Esophagus muscularis mucosa (tissue), 4 donors: ENCODE measurements at regions not wholly inside any gene's neighbourhood (a gene's known extent, or its start where the extent isn't known, plus 50 kb on each side); places are given as distances from the start of the nearest gene placed in this dataset.

Source experiments
- EP300 ChIP-seq: sonication (generic); formaldehyde crosslinking; IDR thresholded peaks from one replicate; pipeline ENCODE4 v1.6.1; 2017; ENCODE audit warnings: antibody characterized with exemption
- POLR2A ChIP-seq: fragments of 450-650 bp; IDR thresholded peaks from one replicate; pipeline ENCODE4 v1.6.1; 2017; ENCODE audit warnings: antibody characterized with exemption, moderate library complexity, mild to moderate bottlenecking, low read depth
- POLR2AphosphoS5 ChIP-seq, 2 donors: sonication (generic); formaldehyde crosslinking; IDR thresholded peaks; one replicate each; pipeline ENCODE4 v1.6.1; 2017; ENCODE audit warnings: antibody characterized with exemption in 2 of 2
- TF ChIP-seq, protein P1 (sequence below), 3 experiments: fragments of 200-600 bp in 2 of 3; fragments of 450-650 bp in 1 of 3; sonication (generic) in 2 of 3; IDR thresholded peaks; one replicate each; pipeline ENCODE4 v1.5.1; 2017 to 2019; ENCODE audit warnings: antibody characterized with exemption in 3 of 3, mild to moderate bottlenecking in 2 of 3, moderate library complexity in 1 of 3

DNA sequence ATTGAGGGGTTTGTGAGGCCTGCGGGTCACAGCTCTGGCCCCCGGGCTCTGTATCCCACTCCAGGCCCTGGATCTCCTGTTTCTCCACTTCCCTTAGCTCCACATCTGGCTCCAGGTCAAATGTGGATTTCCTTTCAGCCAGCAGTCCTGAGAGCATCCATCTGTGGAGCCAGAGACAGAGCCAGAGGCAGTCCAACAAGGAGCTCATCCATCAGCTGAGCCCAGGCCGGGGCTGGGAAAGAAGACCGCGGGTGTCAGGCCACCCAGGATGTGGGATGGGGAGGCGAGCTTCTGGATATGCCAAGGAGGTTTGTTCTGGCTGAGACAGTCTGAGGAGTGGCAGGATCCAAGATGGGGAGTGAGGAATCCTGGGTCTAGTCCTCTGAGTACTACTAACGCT, 91.7 kb downstream of the EFNB1 start:
- TF ChIP-seq, protein P1, sequence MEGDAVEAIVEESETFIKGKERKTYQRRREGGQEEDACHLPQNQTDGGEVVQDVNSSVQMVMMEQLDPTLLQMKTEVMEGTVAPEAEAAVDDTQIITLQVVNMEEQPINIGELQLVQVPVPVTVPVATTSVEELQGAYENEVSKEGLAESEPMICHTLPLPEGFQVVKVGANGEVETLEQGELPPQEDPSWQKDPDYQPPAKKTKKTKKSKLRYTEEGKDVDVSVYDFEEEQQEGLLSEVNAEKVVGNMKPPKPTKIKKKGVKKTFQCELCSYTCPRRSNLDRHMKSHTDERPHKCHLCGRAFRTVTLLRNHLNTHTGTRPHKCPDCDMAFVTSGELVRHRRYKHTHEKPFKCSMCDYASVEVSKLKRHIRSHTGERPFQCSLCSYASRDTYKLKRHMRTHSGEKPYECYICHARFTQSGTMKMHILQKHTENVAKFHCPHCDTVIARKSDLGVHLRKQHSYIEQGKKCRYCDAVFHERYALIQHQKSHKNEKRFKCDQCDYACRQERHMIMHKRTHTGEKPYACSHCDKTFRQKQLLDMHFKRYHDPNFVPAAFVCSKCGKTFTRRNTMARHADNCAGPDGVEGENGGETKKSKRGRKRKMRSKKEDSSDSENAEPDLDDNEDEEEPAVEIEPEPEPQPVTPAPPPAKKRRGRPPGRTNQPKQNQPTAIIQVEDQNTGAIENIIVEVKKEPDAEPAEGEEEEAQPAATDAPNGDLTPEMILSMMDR (IDR thresholded peaks at IDR 0.05): no peak
- TF ChIP-seq POLR2AphosphoS5 (IDR thresholded peaks at IDR 0.05): no peak
- no peak for TF ChIP-seq EP300
- TF ChIP-seq POLR2A: no peak
